ENCODE measurements at regions not wholly inside any gene's neighbourhood (a gene's known extent, or its start where the extent isn't known, plus 50 kb on each side); places are given as distances from the start of the nearest gene placed in this dataset.
A peak's percentile ranks its signal among the peaks of the same experiment; 100 is the strongest.

- Histone ChIP-seq H3K4me1 (peaks cover 0 to 4% of the 10 kb centered on the region in 2 donors), H3K36me3 (no peaks in the 10 kb centered on the region), H3K27me3 (no peaks in the 10 kb centered on the region), H3K9me3 (no peaks in the 10 kb centered on the region), H3K4me3 (no peak overlapping the region), H3K27ac (no peak overlapping the region)
- peak in 1 of 2 donors; percentile 20 for DNase-seq
- intact Hi-C loops (cut with DNase I; ENCODE audit: low total_unique reads), result loop anchor here (5.0 kb wide), 1 partner anchor 134 kb away; no protein-coding TSS in a partner anchor
- TF ChIP-seq CTCF (IDR thresholded peaks at IDR 0.05), result no peak
- no peak for TF ChIP-seq POLR2A (IDR thresholded peaks at IDR 0.05)
Observed at GRCh38 chr16:85422632-85423550, 190.2 kb upstream of the GSE1 start.

- no peak for TF ChIP-seq CTCF (IDR thresholded peaks at IDR 0.05)
- no peak for TF ChIP-seq POLR2A (IDR thresholded peaks at IDR 0.05)
- H3K9me3 ChIP-seq, result no peaks in the 10 kb centered on the region
- no peak overlapping the region for H3K4me3 ChIP-seq
- H3K4me1 ChIP-seq, result peaks cover 0 to 4% of the 10 kb centered on the region in 2 donors
- no peaks in the 10 kb centered on the region for H3K27me3 ChIP-seq
- intact Hi-C loops (cut with DNase I; ENCODE audit: low total_unique reads), result loop anchor here (5.0 kb wide), 1 partner anchor 134 kb away; no protein-coding TSS in a partner anchor
- H3K27ac ChIP-seq, result no peak overlapping the region
- H3K36me3 ChIP-seq, result no peaks in the 10 kb centered on the region
- DNase-seq, result peak in 1 of 2 donors; percentile 9
Observed at GRCh38 chr16:85423631-85424030, 189.5 kb upstream of the GSE1 start.

GRCh38 chr16:85424260-85425073, 188.7 kb upstream of the GSE1 start:
- no peak overlapping the region for H3K27ac ChIP-seq
- no peaks in the 10 kb centered on the region for H3K9me3 ChIP-seq
- H3K27me3 ChIP-seq, result no peaks in the 10 kb centered on the region
- intact Hi-C loops (cut with DNase I; ENCODE audit: low total_unique reads), result loop anchor here (5.0 kb wide), 1 partner anchor 133 kb away; no protein-coding TSS in a partner anchor
- no peaks in the 10 kb centered on the region for H3K36me3 ChIP-seq
- no peak for TF ChIP-seq CTCF (IDR thresholded peaks at IDR 0.05)
- TF ChIP-seq POLR2A (IDR thresholded peaks at IDR 0.05), result no peak
- DNase-seq, result no peak
- no peak overlapping the region for H3K4me3 ChIP-seq
- H3K4me1 ChIP-seq, result peaks cover 0 to 4% of the 10 kb centered on the region in 2 donors

- intact Hi-C loops (cut with DNase I; ENCODE audit: low total_unique reads), result no loop called here
- H3K27me3 ChIP-seq, result no peaks in the 10 kb centered on the region
- peak in 1 of 2 donors; percentile 11 for DNase-seq
- no peaks in the 10 kb centered on the region for H3K36me3 ChIP-seq
- peaks cover 0 to 4% of the 10 kb centered on the region in 2 donors for H3K4me1 ChIP-seq
- H3K4me3 ChIP-seq, result no peak overlapping the region
- no peak overlapping the region for H3K27ac ChIP-seq
- no peak for TF ChIP-seq CTCF (IDR thresholded peaks at IDR 0.05)
- no peak for TF ChIP-seq POLR2A (IDR thresholded peaks at IDR 0.05)
- no peaks in the 10 kb centered on the region for H3K9me3 ChIP-seq
Observed at GRCh38 chr16:85425074-85425662, 188.0 kb upstream of the GSE1 start.

Data from uterus (tissue), 3 donors.